SIG-M5 treated with dmso at 0.1 percent for 504 hours (cell line): ENCODE measurements at regions not wholly inside any gene's neighbourhood (a gene's known extent, or its start where the extent isn't known, plus 50 kb on each side); places are given as distances from the start of the nearest gene placed in this dataset.

ENCODE experiments used
- DNase-seq: peaks from one replicate; lab custom pipeline; 2025; ENCODE audit not compliant: unreplicated experiment; lab: John Stamatoyannopoulos, UW

GRCh38 chr1:237962985-237963384 lies 72.3 kb upstream of the ZP4 start:
- no peak for DNase-seq

GRCh38 chr1:237961754-237962153 lies 71.0 kb upstream of the ZP4 start:
- no peak for DNase-seq

GRCh38 chr1:237959838-237960237 lies 69.1 kb upstream of the ZP4 start:
- no peak for DNase-seq

- DNase-seq: no peak
Observed at GRCh38 chr1:237953238-237953637, 62.5 kb upstream of the ZP4 start.
